C4-2B (cell line): ENCODE measurements at regions not wholly inside any gene's neighbourhood (a gene's known extent, or its start where the extent isn't known, plus 50 kb on each side); places are given as distances from the start of the nearest gene placed in this dataset.

Source experiments
- CTCF ChIP-seq: fragments of 450-650 bp; conservative IDR thresholded peaks from 2 replicates; pipeline ENCODE4 v1.5.1; 2017; ENCODE audit warnings: mild to moderate bottlenecking
- ZFX ChIP-seq: fragments of 450-650 bp; IDR thresholded peaks from 2 replicates; pipeline ENCODE4 v1.6.1; 2017

GRCh38 chr17:14864127-14864526 is 401.0 kb downstream of the PMP22 start:
- TF ChIP-seq CTCF: no peak
- no peak for TF ChIP-seq ZFX
